Heart left ventricle (tissue), 16 donors: ENCODE measurements at regions not wholly inside any gene's neighbourhood (a gene's known extent, or its start where the extent isn't known, plus 50 kb on each side); places are given as distances from the start of the nearest gene placed in this dataset.

Source experiments
- ATAC-seq, 4 donors: fragments of 200-7000 bp; cut with Tn5 transposase; one replicate each; pipeline ENCODE4 v1.9.1; 2020 to 2022; ENCODE audit warnings: moderate library complexity in 4 of 4, mild to moderate bottlenecking in 3 of 4, moderate number of reproducible peaks in 1 of 4
- DNase-seq, 5 donors: peaks; one replicate each; pipeline ENCODE4 v3.0.0-alpha.2; 2020
- H3K27ac ChIP-seq, 12 donors: fragments of 200-600 bp; sonication (generic) in 4 of 12; one replicate each; pipeline versions ENCODE4 v1.5.0 to v1.8.0; 2016 to 2022; ENCODE audit warnings: mild to moderate bottlenecking in 2 of 12
- H3K27me3 ChIP-seq, 9 donors: fragments of 200-600 bp; sonication (generic) in 2 of 9; one replicate each; pipeline versions ENCODE4 v1.5.1 to v1.8.0; 2016 to 2022; ENCODE audit warnings: mild to moderate bottlenecking in 3 of 9
- H3K36me3 ChIP-seq, 9 donors: fragments of 200-600 bp; sonication (generic) in 2 of 9; one replicate each; pipeline versions ENCODE4 v1.5.0 to v1.8.0; 2018 to 2022; ENCODE audit warnings: mild to moderate bottlenecking in 2 of 9
- H3K4me1 ChIP-seq, 12 donors: fragments of 200-600 bp; sonication (generic) in 4 of 12; one replicate each; pipeline versions ENCODE4 v1.5.0 to v1.8.0; 2016 to 2022; ENCODE audit warnings: mild to moderate bottlenecking in 3 of 12
- H3K4me3 ChIP-seq, 12 donors: fragments of 200-600 bp; sonication (generic) in 4 of 12; one replicate each; pipeline versions ENCODE4 v1.5.0 to v1.8.0; 2017 to 2022; ENCODE audit warnings: mild to moderate bottlenecking in 9 of 12, moderate library complexity in 4 of 12
- H3K9me3 ChIP-seq, 12 donors: fragments of 200-600 bp; sonication (generic) in 4 of 12; one replicate each; pipeline versions ENCODE4 v1.5.0 to v1.8.0; 2016 to 2022; ENCODE audit warnings: mild to moderate bottlenecking in 1 of 12
- POLR2A ChIP-seq, 2 donors: fragments of 450-650 bp; IDR thresholded peaks; one replicate each; pipeline ENCODE4 v1.6.1; 2017; ENCODE audit warnings: antibody characterized with exemption in 2 of 2, mild to moderate bottlenecking in 2 of 2, moderate library complexity in 2 of 2
- WGBS, 4 donors: extraction: QIAGEN DNeasy Blood & Tissue Kit in 2 of 4; methylation state at CpG; one replicate each; pipeline versions ENCODE4 v1.1.5 to v1.1.7; 2013 to 2018; 5-methylcytosine and 5-hydroxymethylcytosine counted together
- intact Hi-C, 10 donors: fragments of 100-400 bp; cut with DNase I; formaldehyde crosslinking; loops; one replicate each; pipeline versions ENCODE4 v1.11.1 to v1.14.2; 2022
- TF ChIP-seq, protein P1 (sequence below), 12 donors: fragments of 200-600 bp; sonication (generic) in 4 of 12; IDR thresholded peaks; one replicate each; pipeline versions ENCODE4 v1.5.0 to v1.8.0; 2018 to 2022; ENCODE audit warnings: antibody characterized with exemption in 12 of 12, mild to moderate bottlenecking in 5 of 12
- donor health status: ischemic (EF 13 %, LVEDD 7.1; RV severe dilation, severe dysfunction).
- donor health status: healthy with polysubstance abuse.
- donor health status: DM: no; HTN: yes; CAD: no.
- donor health status: DM: no; HTN: no; CAD: no.
- donor health status: ischemic (EF 25% LVEDD 6.9; RV normal size, moderate dysfunction).
- donor health status: ischemic (EF 25% LVEDD 5.7; RV mildly dilated, moderate dysfunction).
- donor health status: healthy.
- donor health status: DM: yes; HTN: yes; CAD: no.
- donor health status: ischemic (EF 35%, LVEDD 5.7; RV mildly dilated, moderate dysfunction).
- donor health status: nonischemic (EF 11% LVEDD 7.7; RV severe dilation, severe dysfunction).
- donor health status: DM: yes; HTN: yes; CAD: no.
- donor health status: PGD.
- donor health status: ischemic (EF 29% LVEDD 5.4; RV normal size, mild dysfunction).
- donor health status: nonischemic (EF 23%, LVEDD 6.1; RV moderate dilation, normal function).

DNA sequence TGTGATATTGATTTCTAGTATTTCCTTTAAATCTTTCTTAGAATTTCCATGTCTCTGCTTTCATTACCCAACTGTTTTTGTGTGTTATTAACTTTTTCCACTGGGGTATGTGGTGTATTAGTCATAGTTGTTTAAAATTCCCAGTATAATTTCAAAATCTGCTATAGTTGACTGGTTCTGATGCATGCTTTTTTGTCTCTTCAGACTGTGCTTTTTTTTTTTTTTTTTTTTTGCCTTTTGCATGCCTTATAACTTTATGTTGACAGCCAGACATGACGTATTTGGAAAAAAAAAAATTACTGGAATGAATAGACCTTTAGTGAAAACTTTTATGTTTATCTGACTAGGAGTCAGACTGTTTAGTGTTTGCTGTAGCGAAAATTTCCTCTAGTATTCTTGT is 580.4 kb downstream of the ANKRD50 start:
- intact Hi-C loops = no loop called here
- H3K4me3 ChIP-seq = no peak overlapping the region
- H3K4me1 ChIP-seq = peaks cover 0 to 7% (median 0%) of the 10 kb centered on the region in 12 donors
- H3K27ac ChIP-seq = no peak overlapping the region
- WGBS, 4 donors = 88 to 96% (median 90%) methylated on average over 2 of the region's 2 CpGs
- peaks cover 0 to 30% (median 2%) of the 10 kb centered on the region in 12 donors for H3K9me3 ChIP-seq
- no peaks in the 10 kb centered on the region for H3K36me3 ChIP-seq
- DNase-seq = no peak
- TF ChIP-seq, protein P1, sequence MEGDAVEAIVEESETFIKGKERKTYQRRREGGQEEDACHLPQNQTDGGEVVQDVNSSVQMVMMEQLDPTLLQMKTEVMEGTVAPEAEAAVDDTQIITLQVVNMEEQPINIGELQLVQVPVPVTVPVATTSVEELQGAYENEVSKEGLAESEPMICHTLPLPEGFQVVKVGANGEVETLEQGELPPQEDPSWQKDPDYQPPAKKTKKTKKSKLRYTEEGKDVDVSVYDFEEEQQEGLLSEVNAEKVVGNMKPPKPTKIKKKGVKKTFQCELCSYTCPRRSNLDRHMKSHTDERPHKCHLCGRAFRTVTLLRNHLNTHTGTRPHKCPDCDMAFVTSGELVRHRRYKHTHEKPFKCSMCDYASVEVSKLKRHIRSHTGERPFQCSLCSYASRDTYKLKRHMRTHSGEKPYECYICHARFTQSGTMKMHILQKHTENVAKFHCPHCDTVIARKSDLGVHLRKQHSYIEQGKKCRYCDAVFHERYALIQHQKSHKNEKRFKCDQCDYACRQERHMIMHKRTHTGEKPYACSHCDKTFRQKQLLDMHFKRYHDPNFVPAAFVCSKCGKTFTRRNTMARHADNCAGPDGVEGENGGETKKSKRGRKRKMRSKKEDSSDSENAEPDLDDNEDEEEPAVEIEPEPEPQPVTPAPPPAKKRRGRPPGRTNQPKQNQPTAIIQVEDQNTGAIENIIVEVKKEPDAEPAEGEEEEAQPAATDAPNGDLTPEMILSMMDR (IDR thresholded peaks at IDR 0.05) = no peak
- TF ChIP-seq POLR2A (IDR thresholded peaks at IDR 0.05) = no peak
- ATAC-seq = no peak
- H3K27me3 ChIP-seq = no peaks in the 10 kb centered on the region

DNA sequence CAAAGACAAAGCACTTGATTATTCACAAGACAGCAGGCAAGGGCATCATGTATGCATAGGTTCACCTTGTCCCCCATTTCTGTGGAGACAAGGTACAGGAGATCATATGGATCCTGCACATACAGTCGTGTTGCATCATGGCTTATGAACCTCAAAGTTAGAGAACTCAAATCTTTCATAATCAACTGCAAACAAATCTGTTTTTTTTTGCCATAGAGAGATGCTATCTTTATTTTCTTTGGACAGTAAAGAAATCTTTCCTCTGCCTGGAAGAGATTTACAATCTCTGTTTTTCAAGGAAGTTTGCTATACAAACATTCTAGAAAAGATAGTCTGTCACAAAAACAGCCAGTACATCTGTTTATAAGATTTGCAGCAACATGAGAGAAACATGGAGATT is 578.8 kb downstream of the ANKRD50 start:
- H3K9me3 ChIP-seq = peaks cover 0 to 30% (median 2%) of the 10 kb centered on the region in 12 donors
- no peak for DNase-seq
- no peaks in the 10 kb centered on the region for H3K27me3 ChIP-seq
- TF ChIP-seq, protein P1 (IDR thresholded peaks at IDR 0.05) = no peak
- no peak for TF ChIP-seq POLR2A (IDR thresholded peaks at IDR 0.05)
- WGBS, 4 donors = 64 to 81% (median 69%) methylated on average over 1 of the region's 1 CpG
- no peaks in the 10 kb centered on the region for H3K36me3 ChIP-seq
- H3K4me1 ChIP-seq = peaks cover 0 to 7% (median 0%) of the 10 kb centered on the region in 12 donors
- H3K27ac ChIP-seq = no peak overlapping the region
- ATAC-seq = no peak
- H3K4me3 ChIP-seq = no peak overlapping the region
- intact Hi-C loops = no loop called here

DNA sequence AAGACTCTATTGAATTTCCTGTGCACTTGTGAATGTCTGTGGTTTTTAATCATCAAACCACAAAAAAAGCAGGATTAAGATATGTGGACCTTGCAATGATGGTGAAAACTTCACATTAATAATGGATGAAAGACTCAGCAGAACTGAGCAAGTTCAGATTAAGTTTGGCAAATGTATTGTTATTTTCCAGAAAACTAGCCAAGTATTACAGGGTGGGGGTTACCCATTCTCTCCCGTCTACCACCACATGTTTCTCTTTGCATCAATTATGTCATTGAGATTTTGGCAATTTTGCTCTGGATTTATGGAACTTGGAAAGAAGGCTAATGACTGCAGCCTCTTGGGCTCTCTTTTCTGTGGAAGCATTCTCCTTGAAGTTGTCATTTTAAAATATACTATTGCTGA is 577.1 kb downstream of the ANKRD50 start:
- Histone ChIP-seq H3K9me3 (peaks cover 0 to 24% (median 0%) of the 10 kb centered on the region in 12 donors), H3K36me3 (no peaks in the 10 kb centered on the region), H3K27me3 (no peaks in the 10 kb centered on the region), H3K4me1 (peaks cover 0 to 7% (median 0%) of the 10 kb centered on the region in 12 donors), H3K27ac (no peak overlapping the region), H3K4me3 (no peak overlapping the region)
- DNase-seq = no peak
- WGBS, 4 donors = 54 to 63% (median 59%) methylated on average over 1 of the region's 1 CpG
- no peak for ATAC-seq
- intact Hi-C loops = no loop called here
- no peak for TF ChIP-seq POLR2A (IDR thresholded peaks at IDR 0.05)
- TF ChIP-seq, protein P1 (IDR thresholded peaks at IDR 0.05) = no peak

DNA sequence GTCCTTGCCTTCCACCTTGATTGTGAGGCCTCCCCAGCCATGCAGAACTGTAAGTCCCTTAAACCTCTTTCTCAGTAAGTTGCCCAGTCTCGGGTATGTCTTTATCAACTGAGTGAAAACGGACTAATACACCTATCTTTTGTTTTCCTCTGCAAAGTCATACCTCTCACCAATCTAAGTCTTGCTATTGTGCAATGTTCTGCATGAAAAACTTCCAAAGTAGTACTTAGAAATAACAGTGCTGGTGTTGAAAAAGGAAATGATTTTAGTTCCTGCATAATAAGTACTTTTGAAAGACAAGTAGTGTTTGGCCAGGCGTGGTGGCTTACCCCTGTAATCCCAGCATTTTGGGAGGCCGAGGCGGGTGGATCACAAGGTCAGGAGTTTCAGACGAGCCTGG is 573.5 kb downstream of the ANKRD50 start:
- TF ChIP-seq, protein P1 (IDR thresholded peaks at IDR 0.05) = no peak
- TF ChIP-seq POLR2A (IDR thresholded peaks at IDR 0.05) = no peak

More for the DNA sequence above, 573.5 kb downstream of the ANKRD50 start:
- H3K27me3 ChIP-seq = no peaks in the 10 kb centered on the region
- intact Hi-C loops = no loop called here
- ATAC-seq = no peak
- no peak overlapping the region for H3K27ac ChIP-seq
- H3K4me3 ChIP-seq = no peak overlapping the region
- peaks cover 0 to 6% (median 0%) of the 10 kb centered on the region in 12 donors for H3K4me1 ChIP-seq
- no peak for DNase-seq
- no peaks in the 10 kb centered on the region for H3K36me3 ChIP-seq
- 91 to 95% (median 92%) methylated on average over 6 of the region's 6 CpGs for WGBS, 4 donors
- H3K9me3 ChIP-seq = peaks cover 0 to 5% (median 0%) of the 10 kb centered on the region in 12 donors
